Astrocyte of the spinal cord (primary cell): ENCODE measurements at regions not wholly inside any gene's neighbourhood (a gene's known extent, or its start where the extent isn't known, plus 50 kb on each side); places are given as distances from the start of the nearest gene placed in this dataset.
A peak's percentile ranks its signal among the peaks of the same experiment; 100 is the strongest.

Experiments used
- DNase-seq: peaks from one replicate; pipeline ENCODE4 v3.0.0; 2011; ENCODE audit warnings: low read depth, low spot score
- H3K4me3 ChIP-seq: 2 replicates; pipeline ENCODE4 v1.5.1; 2011; ENCODE audit warnings: low read depth, mild to moderate bottlenecking, low read length, moderate library complexity
- CTCF ChIP-seq: IDR thresholded peaks from 2 replicates; pipeline ENCODE4 v1.5.1; 2012; ENCODE audit warnings: low read depth, mild to moderate bottlenecking, low read length, inconsistent platforms
- in situ Hi-C: cut with HindIII; loops from 2 replicates; pipeline ENCODE4 v1.10.0; 2017; ENCODE audit warnings: low sequenced_read_pairs

GRCh38 chr2:176557821-176558220, 288.6 kb downstream of the MTX2 start:
- DNase-seq = no peak
- TF ChIP-seq CTCF = no peak
- H3K4me3 ChIP-seq = no peak overlapping the region
- in situ Hi-C loops = no loop called here

- no peak overlapping the region for H3K4me3 ChIP-seq
- no peak for TF ChIP-seq CTCF
- no peak for DNase-seq
- in situ Hi-C loops = no loop called here
Measured at GRCh38 chr2:176558574-176559140, 289.4 kb downstream of the MTX2 start.

GRCh38 chr2:176560296-176560695, 291.1 kb downstream of the MTX2 start:
- no peak for TF ChIP-seq CTCF
- no peak for DNase-seq
- in situ Hi-C loops = no loop called here
- no peak overlapping the region for H3K4me3 ChIP-seq

GRCh38 chr2:176561706-176562105, 292.5 kb downstream of the MTX2 start:
- in situ Hi-C loops = no loop called here
- DNase-seq = peak; percentile 50
- no peak overlapping the region for H3K4me3 ChIP-seq
- TF ChIP-seq CTCF = no peak

- in situ Hi-C loops = no loop called here
- peak; percentile 63 for DNase-seq
- H3K4me3 ChIP-seq = no peak overlapping the region
- TF ChIP-seq CTCF = no peak
Measured at GRCh38 chr2:176562359-176563078, 293.3 kb downstream of the MTX2 start.

- in situ Hi-C loops = no loop called here
- DNase-seq = peak; percentile 16
- no peak for TF ChIP-seq CTCF
- no peak overlapping the region for H3K4me3 ChIP-seq
Measured at GRCh38 chr2:176565641-176566323, 296.5 kb downstream of the MTX2 start.
